ENCODE measurements at regions not wholly inside any gene's neighbourhood (a gene's known extent, or its start where the extent isn't known, plus 50 kb on each side); places are given as distances from the start of the nearest gene placed in this dataset.

DNA sequence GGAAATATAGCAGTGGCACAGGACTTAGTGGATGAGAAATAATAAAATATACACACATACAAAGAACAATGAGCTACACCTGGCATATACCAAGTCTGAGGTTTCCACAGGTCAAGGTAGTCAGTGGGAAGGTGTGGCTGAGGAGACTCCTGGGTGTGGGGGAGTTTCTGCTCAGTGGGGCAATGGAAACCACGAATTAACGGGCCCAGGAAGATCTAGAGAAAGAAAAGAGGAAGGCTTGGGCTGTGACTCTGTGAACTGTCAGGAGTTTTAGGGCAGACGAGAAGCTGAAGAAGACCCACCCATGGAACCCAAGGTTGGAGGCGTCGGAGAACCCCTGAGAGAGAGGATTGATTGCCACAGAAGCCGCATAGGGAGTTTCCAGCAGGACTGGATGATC lies 196.5 kb downstream of the HERPUD2 start:
- Mint-ChIP-seq H3K27me3 (ENCODE audit: low read depth, unreplicated experiment) (peaks cover 2% of the 10 kb centered on the region), H3K4me1 (ENCODE audit: low read depth, unreplicated experiment) (no peaks in the 10 kb centered on the region), H3K9me3 (ENCODE audit: unreplicated experiment) (no peaks in the 10 kb centered on the region), H3K4me3 (ENCODE audit: unreplicated experiment) (no peak overlapping the region), H3K36me3 (ENCODE audit: low read depth, unreplicated experiment) (no peaks in the 10 kb centered on the region), H3K27ac (ENCODE audit: unreplicated experiment) (no peak overlapping the region)
- Histone ChIP-seq H3K79me2 (ENCODE audit: insufficient read depth, low read length) (no peaks in the 10 kb centered on the region), H3K4me3 (ENCODE audit: insufficient read depth, low read depth, low read length) (no peak overlapping the region), H3K36me3 (ENCODE audit: insufficient read depth, low read length) (no peaks in the 10 kb centered on the region), H3K4me1 (ENCODE audit: insufficient read depth, low read length) (no peaks in the 10 kb centered on the region), H3K9ac (ENCODE audit: low read length) (no peak overlapping the region), H3K27ac (ENCODE audit: low read depth, low read length) (no peak overlapping the region), H4K20me1 (ENCODE audit: insufficient read depth, low read length) (no peaks in the 10 kb centered on the region), H3K27me3 (ENCODE audit: insufficient read depth, low read length) (no peaks in the 10 kb centered on the region), H2AFZ (ENCODE audit: low read depth, low read length) (no peak overlapping the region), H3K4me2 (ENCODE audit: low read length) (no peak overlapping the region), H3K9me3 (ENCODE audit: insufficient read depth, low read depth, low read length) (no peaks in the 10 kb centered on the region)
- FAIRE-seq, result no peak
- DNase-seq (ENCODE audit: low read depth), result no peak
- no peak for TF ChIP-seq EZH2 (IDR thresholded peaks at IDR 0.05; ENCODE audit: insufficient read depth, low read length)

DNA sequence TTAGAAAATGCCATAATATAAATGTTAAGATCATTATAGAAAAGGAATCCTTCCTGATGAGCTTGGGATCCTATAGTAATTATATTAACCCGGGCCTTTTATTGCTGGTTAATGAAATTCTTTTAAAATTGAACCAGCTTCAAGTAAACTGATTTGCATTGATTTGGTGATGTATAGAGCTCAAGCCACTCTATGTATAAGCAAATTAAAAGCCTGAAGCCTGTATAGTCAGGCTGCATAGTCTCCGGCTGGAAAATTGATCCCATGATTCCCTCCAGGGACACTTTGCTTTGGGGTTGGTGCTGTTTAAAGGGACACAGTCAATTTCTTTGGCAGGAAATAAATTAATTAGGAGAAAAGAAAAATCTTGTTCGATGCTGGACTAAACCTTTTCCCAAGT lies 199.1 kb downstream of the HERPUD2 start:
- Histone ChIP-seq H3K27ac (ENCODE audit: low read depth, low read length) (no peak overlapping the region), H3K4me3 (ENCODE audit: insufficient read depth, low read depth, low read length) (no peak overlapping the region), H2AFZ (ENCODE audit: low read depth, low read length) (no peak overlapping the region), H3K79me2 (ENCODE audit: insufficient read depth, low read length) (no peaks in the 10 kb centered on the region), H3K36me3 (ENCODE audit: insufficient read depth, low read length) (no peaks in the 10 kb centered on the region), H4K20me1 (ENCODE audit: insufficient read depth, low read length) (no peaks in the 10 kb centered on the region), H3K4me1 (ENCODE audit: insufficient read depth, low read length) (no peaks in the 10 kb centered on the region), H3K4me2 (ENCODE audit: low read length) (no peak overlapping the region), H3K27me3 (ENCODE audit: insufficient read depth, low read length) (no peaks in the 10 kb centered on the region), H3K9me3 (ENCODE audit: insufficient read depth, low read depth, low read length) (no peaks in the 10 kb centered on the region), H3K9ac (ENCODE audit: low read length) (no peak overlapping the region)
- H3K36me3 Mint-ChIP-seq (ENCODE audit: low read depth, unreplicated experiment), result no peaks in the 10 kb centered on the region
- no peak overlapping the region for H3K4me3 Mint-ChIP-seq (ENCODE audit: unreplicated experiment)
- FAIRE-seq (no peak), DNase-seq (ENCODE audit: low read depth) (no peak)
- H3K27me3 Mint-ChIP-seq (ENCODE audit: low read depth, unreplicated experiment), result peaks cover 2% of the 10 kb centered on the region
- H3K4me1 Mint-ChIP-seq (ENCODE audit: low read depth, unreplicated experiment), result peaks cover 2% of the 10 kb centered on the region
- H3K27ac Mint-ChIP-seq (ENCODE audit: unreplicated experiment), result no peak overlapping the region
- TF ChIP-seq CTCF (IDR thresholded peaks at IDR 0.05; ENCODE audit: insufficient read depth, low read depth, low read length) (no peak), EZH2 (IDR thresholded peaks at IDR 0.05; ENCODE audit: insufficient read depth, low read length) (no peak)
- H3K9me3 Mint-ChIP-seq (ENCODE audit: unreplicated experiment), result no peaks in the 10 kb centered on the region

- H2AFZ ChIP-seq (ENCODE audit: low read depth, low read length), result no peak overlapping the region
- no peak overlapping the region for H3K4me3 ChIP-seq (ENCODE audit: insufficient read depth, low read depth, low read length)
- H3K27ac ChIP-seq (ENCODE audit: low read depth, low read length), result no peak overlapping the region
- no peaks in the 10 kb centered on the region for H3K79me2 ChIP-seq (ENCODE audit: insufficient read depth, low read length)
- no peaks in the 10 kb centered on the region for H3K9me3 ChIP-seq (ENCODE audit: insufficient read depth, low read depth, low read length)
- H4K20me1 ChIP-seq (ENCODE audit: insufficient read depth, low read length), result no peaks in the 10 kb centered on the region
- Mint-ChIP-seq H3K4me1 (ENCODE audit: low read depth, unreplicated experiment) (peaks cover 7% of the 10 kb centered on the region), H3K27ac (ENCODE audit: unreplicated experiment) (no peak overlapping the region), H3K36me3 (ENCODE audit: low read depth, unreplicated experiment) (no peaks in the 10 kb centered on the region), H3K27me3 (ENCODE audit: low read depth, unreplicated experiment) (peaks cover 2% of the 10 kb centered on the region), H3K9me3 (ENCODE audit: unreplicated experiment) (no peaks in the 10 kb centered on the region), H3K4me3 (ENCODE audit: unreplicated experiment) (no peak overlapping the region)
- FAIRE-seq, result no peak
- no peaks in the 10 kb centered on the region for H3K36me3 ChIP-seq (ENCODE audit: insufficient read depth, low read length)
- H3K4me2 ChIP-seq (ENCODE audit: low read length), result no peak overlapping the region
- no peak overlapping the region for H3K9ac ChIP-seq (ENCODE audit: low read length)
- DNase-seq (ENCODE audit: low read depth), result no peak
- no peaks in the 10 kb centered on the region for H3K4me1 ChIP-seq (ENCODE audit: insufficient read depth, low read length)
- TF ChIP-seq CTCF (IDR thresholded peaks at IDR 0.05; ENCODE audit: insufficient read depth, low read depth, low read length) (no peak), EZH2 (IDR thresholded peaks at IDR 0.05; ENCODE audit: insufficient read depth, low read length) (no peak)
- no peaks in the 10 kb centered on the region for H3K27me3 ChIP-seq (ENCODE audit: insufficient read depth, low read length)
These were observed 199.6 kb downstream of the HERPUD2 start for GRCh38 chr7:35495377-35495776.
